GM23338 (cell line): ENCODE measurements at regions not wholly inside any gene's neighbourhood (a gene's known extent, or its start where the extent isn't known, plus 50 kb on each side); places are given as distances from the start of the nearest gene placed in this dataset. TPM values are rescaled to one million over a fixed set of nuclear protein-coding genes. Genes with fewer than 3 reads are reported as not detected.

Source experiments
- small RNA-seq: library from RNA; depleted of rRNA; stranded (forward); fragments of <200 nt; gene quantifications from one replicate; pipeline ENCODE3, GENCODE V24; 2014; ENCODE audit warnings: low replicate concordance

Small RNA genes in the stretch of these regions (small RNA-seq; reads per million reads assigned to genes)
- gene RNU6-1145P = 0.07 reads per million
- gene RPS29P10 = not detected
